ENCODE measurements at regions not wholly inside any gene's neighbourhood (a gene's known extent, or its start where the extent isn't known, plus 50 kb on each side); places are given as distances from the start of the nearest gene placed in this dataset.
A peak's percentile ranks its signal among the peaks of the same experiment; 100 is the strongest.

DNA sequence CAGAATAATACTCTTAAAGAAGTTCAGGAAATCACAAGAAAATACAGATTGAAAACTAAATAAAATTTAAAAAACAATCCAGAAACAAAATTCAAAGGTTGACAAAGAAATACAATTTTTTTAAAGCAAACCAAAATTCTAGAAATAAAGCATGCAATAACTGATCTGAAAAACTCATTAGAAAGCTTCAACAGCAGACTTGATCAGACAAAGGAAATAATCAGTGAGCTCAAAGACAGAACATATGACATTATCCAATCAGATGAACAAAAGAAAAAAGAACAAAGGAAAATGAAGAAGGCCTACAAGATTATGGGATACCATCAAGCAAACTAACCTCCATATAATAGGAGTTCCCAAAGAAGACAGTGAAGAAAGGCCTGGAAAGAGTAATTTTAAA is 336.8 kb downstream of the RSL24D1 start:
- BruUV-seq (replicated peaks): no TSS peak
- Histone ChIP-seq H4K20me1 (ENCODE audit: insufficient read depth, low read length) (no peaks in the 10 kb centered on the region), H3K9ac (ENCODE audit: insufficient read depth, low read depth, low read length) (no peak overlapping the region), H3K79me2 (ENCODE audit: insufficient read depth, low read length) (no peaks in the 10 kb centered on the region), H3K4me2 (ENCODE audit: low read depth, low read length) (no peak overlapping the region), H3K27ac (ENCODE audit: extremely low read length, insufficient read depth, low read length) (no peak overlapping the region), H3K4me1 (ENCODE audit: insufficient read depth, low read length) (no peaks in the 10 kb centered on the region), H3K27me3 (ENCODE audit: control insufficient read depth in 1 of 2, insufficient read depth in 2 of 2, low read length in 2 of 2) (no peaks in the 10 kb centered on the region), H3K36me3 (replicated peaks in 1 of 2; ENCODE audit: control insufficient read depth in 1 of 2, insufficient read depth in 2 of 2, low read length in 2 of 2) (no peaks in the 10 kb centered on the region), H2AFZ (ENCODE audit: low read length) (no peak overlapping the region), H3K4me3 (replicated peaks in 1 of 3; ENCODE audit: insufficient read depth in 1 of 3, low read depth in 2 of 3, low read length in 3 of 3) (no peak overlapping the region), H3K9me3 (ENCODE audit: low read length) (peaks cover 33% of the 10 kb centered on the region)
- ChIA-PET CTCF (ENCODE audit: low intra/inter-chr PET ratio, low total read pairs) (no interaction called here), POLR2A (no interaction called here)
- DNase-seq (ENCODE audit: low spot score) (no peak), FAIRE-seq (no peak), ATAC-seq (no peak)
- in situ Hi-C loops (cut with HindIII; ENCODE audit: extremely low pct_ligation_motif_present, low pct_unique_long_range_greater_than_20kb) (loop anchor here (25.0 kb wide), 1 partner anchor 98 kb away; no protein-coding TSS in a partner anchor), intact Hi-C loops (cut with micrococcal nuclease; ENCODE audit: unreplicated experiment) (no loop called here)
- TF ChIP-seq ZNF160 (CRISPR knock-in tag; IDR thresholded peaks at IDR 0.05): peak; percentile 96
- TF ChIP-seq, protein P1, sequence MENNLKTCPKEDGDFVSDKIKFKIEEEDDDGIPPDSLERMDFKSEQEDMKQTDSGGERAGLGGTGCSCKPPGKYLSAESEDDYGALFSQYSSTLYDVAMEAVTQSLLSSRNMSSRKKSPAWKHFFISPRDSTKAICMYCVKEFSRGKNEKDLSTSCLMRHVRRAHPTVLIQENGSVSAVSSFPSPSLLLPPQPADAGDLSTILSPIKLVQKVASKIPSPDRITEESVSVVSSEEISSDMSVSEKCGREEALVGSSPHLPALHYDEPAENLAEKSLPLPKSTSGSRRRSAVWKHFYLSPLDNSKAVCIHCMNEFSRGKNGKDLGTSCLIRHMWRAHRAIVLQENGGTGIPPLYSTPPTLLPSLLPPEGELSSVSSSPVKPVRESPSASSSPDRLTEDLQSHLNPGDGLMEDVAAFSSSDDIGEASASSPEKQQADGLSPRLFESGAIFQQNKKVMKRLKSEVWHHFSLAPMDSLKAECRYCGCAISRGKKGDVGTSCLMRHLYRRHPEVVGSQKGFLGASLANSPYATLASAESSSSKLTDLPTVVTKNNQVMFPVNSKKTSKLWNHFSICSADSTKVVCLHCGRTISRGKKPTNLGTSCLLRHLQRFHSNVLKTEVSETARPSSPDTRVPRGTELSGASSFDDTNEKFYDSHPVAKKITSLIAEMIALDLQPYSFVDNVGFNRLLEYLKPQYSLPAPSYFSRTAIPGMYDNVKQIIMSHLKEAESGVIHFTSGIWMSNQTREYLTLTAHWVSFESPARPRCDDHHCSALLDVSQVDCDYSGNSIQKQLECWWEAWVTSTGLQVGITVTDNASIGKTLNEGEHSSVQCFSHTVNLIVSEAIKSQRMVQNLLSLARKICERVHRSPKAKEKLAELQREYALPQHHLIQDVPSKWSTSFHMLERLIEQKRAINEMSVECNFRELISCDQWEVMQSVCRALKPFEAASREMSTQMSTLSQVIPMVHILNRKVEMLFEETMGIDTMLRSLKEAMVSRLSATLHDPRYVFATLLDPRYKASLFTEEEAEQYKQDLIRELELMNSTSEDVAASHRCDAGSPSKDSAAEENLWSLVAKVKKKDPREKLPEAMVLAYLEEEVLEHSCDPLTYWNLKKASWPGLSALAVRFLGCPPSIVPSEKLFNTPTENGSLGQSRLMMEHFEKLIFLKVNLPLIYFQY (CRISPR knock-in tag; IDR thresholded peaks at IDR 0.05; ENCODE audit: borderline replicate concordance): no peak
- no peak for TF ChIP-seq ZNF224 (CRISPR knock-in tag; IDR thresholded peaks at IDR 0.05)
- TF ChIP-seq, protein P2, sequence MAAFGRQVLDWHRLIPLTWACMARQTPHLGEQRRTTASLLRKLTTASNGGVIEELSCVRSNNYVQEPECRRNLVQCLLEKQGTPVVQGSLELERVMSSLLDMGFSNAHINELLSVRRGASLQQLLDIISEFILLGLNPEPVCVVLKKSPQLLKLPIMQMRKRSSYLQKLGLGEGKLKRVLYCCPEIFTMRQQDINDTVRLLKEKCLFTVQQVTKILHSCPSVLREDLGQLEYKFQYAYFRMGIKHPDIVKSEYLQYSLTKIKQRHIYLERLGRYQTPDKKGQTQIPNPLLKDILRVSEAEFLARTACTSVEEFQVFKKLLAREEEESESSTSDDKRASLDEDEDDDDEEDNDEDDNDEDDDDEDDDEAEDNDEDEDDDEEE (CRISPR knock-in tag; IDR thresholded peaks at IDR 0.05): no peak
- TF ChIP-seq, protein P3, sequence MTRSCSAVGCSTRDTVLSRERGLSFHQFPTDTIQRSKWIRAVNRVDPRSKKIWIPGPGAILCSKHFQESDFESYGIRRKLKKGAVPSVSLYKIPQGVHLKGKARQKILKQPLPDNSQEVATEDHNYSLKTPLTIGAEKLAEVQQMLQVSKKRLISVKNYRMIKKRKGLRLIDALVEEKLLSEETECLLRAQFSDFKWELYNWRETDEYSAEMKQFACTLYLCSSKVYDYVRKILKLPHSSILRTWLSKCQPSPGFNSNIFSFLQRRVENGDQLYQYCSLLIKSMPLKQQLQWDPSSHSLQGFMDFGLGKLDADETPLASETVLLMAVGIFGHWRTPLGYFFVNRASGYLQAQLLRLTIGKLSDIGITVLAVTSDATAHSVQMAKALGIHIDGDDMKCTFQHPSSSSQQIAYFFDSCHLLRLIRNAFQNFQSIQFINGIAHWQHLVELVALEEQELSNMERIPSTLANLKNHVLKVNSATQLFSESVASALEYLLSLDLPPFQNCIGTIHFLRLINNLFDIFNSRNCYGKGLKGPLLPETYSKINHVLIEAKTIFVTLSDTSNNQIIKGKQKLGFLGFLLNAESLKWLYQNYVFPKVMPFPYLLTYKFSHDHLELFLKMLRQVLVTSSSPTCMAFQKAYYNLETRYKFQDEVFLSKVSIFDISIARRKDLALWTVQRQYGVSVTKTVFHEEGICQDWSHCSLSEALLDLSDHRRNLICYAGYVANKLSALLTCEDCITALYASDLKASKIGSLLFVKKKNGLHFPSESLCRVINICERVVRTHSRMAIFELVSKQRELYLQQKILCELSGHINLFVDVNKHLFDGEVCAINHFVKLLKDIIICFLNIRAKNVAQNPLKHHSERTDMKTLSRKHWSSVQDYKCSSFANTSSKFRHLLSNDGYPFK (CRISPR knock-in tag; IDR thresholded peaks at IDR 0.05; ENCODE audit: borderline replicate concordance): no peak
- TF ChIP-seq ZNF292 (CRISPR knock-in tag; IDR thresholded peaks at IDR 0.05; ENCODE audit: borderline replicate concordance, low read depth): no peak

All from HepG2 (cell line).